ENCODE measurements at regions not wholly inside any gene's neighbourhood (a gene's known extent, or its start where the extent isn't known, plus 50 kb on each side); places are given as distances from the start of the nearest gene placed in this dataset.

DNA sequence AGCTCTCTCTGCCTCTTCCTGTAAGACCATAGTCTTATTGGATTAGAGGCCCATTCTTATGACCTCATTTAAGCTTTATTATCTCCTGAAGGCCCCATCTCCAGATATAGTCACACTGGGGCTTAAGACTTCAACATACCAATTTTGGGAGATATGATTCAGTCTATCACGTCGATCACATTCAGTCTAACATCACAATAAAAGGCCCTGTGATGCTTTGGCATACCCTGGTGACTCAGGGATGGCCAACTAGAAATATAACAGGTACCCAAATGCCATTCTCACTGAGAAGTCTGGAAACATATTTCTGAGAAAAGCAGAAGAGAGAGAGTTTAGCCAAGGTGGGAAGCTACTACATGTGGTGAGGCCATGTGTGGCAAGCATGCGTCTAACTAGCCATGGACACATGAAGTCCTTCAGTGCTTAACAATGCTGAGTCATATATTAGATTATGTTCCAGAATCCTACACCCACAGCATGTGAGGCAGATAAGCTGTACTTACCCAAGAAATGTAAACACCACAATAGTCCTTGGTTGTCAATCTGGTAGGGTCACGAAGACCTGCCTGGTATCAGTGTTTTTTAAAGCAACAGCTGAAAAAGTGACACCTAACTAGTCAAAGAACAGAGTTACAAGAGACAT, 485.1 kb downstream of the FOXO1 start:
- Histone ChIP-seq H3K4me3 (ENCODE audit: low read length in 3 of 3) (no peak overlapping the region), H3K36me3 (ENCODE audit: control insufficient read depth in 2 of 3, insufficient read depth in 3 of 3, low read length in 3 of 3) (no peaks in the 10 kb centered on the region), H3K27me3 (ENCODE audit: control insufficient read depth, insufficient read depth, low read length) (no peaks in the 10 kb centered on the region), H3K27ac (ENCODE audit: low read depth in 2 of 2, low read length in 2 of 2) (no peak overlapping the region), H3K9me3 (ENCODE audit: control insufficient read depth in 2 of 3, insufficient read depth in 1 of 3, low read length in 3 of 3) (no peaks in the 10 kb centered on the region), H3K9ac (ENCODE audit: low read length in 3 of 3) (no peak overlapping the region), H3K4me1 (ENCODE audit: control insufficient read depth in 2 of 3, insufficient read depth in 2 of 3, low read depth in 1 of 3, low read length in 3 of 3) (peaks cover 0 to 5% (median 2%) of the 10 kb centered on the region in 3 donors)
- DNase-seq (no peak), FAIRE-seq (no peak)
- intact Hi-C loops (cut with DNase I) = no loop called here
- TF ChIP-seq, protein P1, sequence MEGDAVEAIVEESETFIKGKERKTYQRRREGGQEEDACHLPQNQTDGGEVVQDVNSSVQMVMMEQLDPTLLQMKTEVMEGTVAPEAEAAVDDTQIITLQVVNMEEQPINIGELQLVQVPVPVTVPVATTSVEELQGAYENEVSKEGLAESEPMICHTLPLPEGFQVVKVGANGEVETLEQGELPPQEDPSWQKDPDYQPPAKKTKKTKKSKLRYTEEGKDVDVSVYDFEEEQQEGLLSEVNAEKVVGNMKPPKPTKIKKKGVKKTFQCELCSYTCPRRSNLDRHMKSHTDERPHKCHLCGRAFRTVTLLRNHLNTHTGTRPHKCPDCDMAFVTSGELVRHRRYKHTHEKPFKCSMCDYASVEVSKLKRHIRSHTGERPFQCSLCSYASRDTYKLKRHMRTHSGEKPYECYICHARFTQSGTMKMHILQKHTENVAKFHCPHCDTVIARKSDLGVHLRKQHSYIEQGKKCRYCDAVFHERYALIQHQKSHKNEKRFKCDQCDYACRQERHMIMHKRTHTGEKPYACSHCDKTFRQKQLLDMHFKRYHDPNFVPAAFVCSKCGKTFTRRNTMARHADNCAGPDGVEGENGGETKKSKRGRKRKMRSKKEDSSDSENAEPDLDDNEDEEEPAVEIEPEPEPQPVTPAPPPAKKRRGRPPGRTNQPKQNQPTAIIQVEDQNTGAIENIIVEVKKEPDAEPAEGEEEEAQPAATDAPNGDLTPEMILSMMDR (IDR thresholded peaks at IDR 0.05; ENCODE audit: borderline replicate concordance, extremely low read depth, insufficient read depth) = no peak

DNA sequence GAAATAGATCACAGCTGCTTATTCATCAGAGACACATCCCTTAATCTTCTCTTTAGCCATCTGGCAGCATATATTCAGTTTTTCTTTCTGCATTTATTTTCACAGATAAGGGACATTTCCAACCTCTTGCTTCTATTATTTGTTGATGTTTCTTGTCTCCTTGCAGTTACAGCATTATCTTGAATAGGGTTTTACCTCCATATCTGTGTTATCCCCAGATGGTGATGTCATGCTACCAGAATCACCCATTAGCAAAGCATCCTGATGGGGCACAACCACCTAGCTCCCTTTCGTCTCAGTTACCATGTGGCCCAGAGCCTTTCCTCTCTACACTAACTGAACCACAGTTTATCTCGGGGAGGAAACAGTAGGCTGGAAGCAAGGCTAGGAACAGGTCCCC, 483.9 kb downstream of the FOXO1 start:
- intact Hi-C loops (cut with DNase I) = no loop called here
- Histone ChIP-seq H3K36me3 (ENCODE audit: control insufficient read depth in 2 of 3, insufficient read depth in 3 of 3, low read length in 3 of 3) (no peaks in the 10 kb centered on the region), H3K4me1 (ENCODE audit: control insufficient read depth in 2 of 3, insufficient read depth in 2 of 3, low read depth in 1 of 3, low read length in 3 of 3) (peaks cover 0 to 5% (median 2%) of the 10 kb centered on the region in 3 donors), H3K9me3 (ENCODE audit: control insufficient read depth in 2 of 3, insufficient read depth in 1 of 3, low read length in 3 of 3) (no peaks in the 10 kb centered on the region), H3K27ac (ENCODE audit: low read depth in 2 of 2, low read length in 2 of 2) (no peak overlapping the region), H3K9ac (ENCODE audit: low read length in 3 of 3) (no peak overlapping the region), H3K4me3 (ENCODE audit: low read length in 3 of 3) (no peak overlapping the region), H3K27me3 (ENCODE audit: control insufficient read depth, insufficient read depth, low read length) (no peaks in the 10 kb centered on the region)
- DNase-seq (no peak), FAIRE-seq (no peak)
- TF ChIP-seq, protein P1 (IDR thresholded peaks at IDR 0.05; ENCODE audit: borderline replicate concordance, extremely low read depth, insufficient read depth) = no peak

DNA sequence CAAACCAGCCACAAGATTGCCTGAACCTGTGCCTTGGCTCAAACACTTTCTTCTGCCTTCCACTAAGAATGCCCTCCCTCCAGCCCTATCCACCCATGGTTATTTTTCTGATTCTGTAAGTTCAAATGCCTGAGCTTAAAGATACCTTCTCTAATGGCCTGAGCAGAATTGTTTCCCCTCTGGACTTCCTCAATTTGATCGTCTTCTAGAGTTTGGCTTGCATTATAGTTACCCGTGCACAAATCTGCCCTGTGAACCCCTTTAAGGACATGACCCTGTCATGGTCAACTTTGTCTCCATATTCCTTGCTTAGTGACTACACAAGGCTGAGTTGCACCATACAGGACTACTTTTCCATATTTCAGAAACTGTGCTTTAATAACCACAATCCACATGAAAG, 481.0 kb downstream of the FOXO1 start:
- no peak for FAIRE-seq
- Histone ChIP-seq H3K36me3 (ENCODE audit: control insufficient read depth in 2 of 3, insufficient read depth in 3 of 3, low read length in 3 of 3) (no peaks in the 10 kb centered on the region), H3K27me3 (ENCODE audit: control insufficient read depth, insufficient read depth, low read length) (no peaks in the 10 kb centered on the region), H3K9me3 (ENCODE audit: control insufficient read depth in 2 of 3, insufficient read depth in 1 of 3, low read length in 3 of 3) (no peaks in the 10 kb centered on the region), H3K4me3 (ENCODE audit: low read length in 3 of 3) (no peak overlapping the region), H3K4me1 (ENCODE audit: control insufficient read depth in 2 of 3, insufficient read depth in 2 of 3, low read depth in 1 of 3, low read length in 3 of 3) (no peaks in the 10 kb centered on the region), H3K9ac (ENCODE audit: low read length in 3 of 3) (no peak overlapping the region), H3K27ac (ENCODE audit: low read depth in 2 of 2, low read length in 2 of 2) (no peak overlapping the region)
- intact Hi-C loops (cut with DNase I) = no loop called here
- TF ChIP-seq, protein P1 (IDR thresholded peaks at IDR 0.05; ENCODE audit: borderline replicate concordance, extremely low read depth, insufficient read depth) = no peak
- DNase-seq = no peak

DNA sequence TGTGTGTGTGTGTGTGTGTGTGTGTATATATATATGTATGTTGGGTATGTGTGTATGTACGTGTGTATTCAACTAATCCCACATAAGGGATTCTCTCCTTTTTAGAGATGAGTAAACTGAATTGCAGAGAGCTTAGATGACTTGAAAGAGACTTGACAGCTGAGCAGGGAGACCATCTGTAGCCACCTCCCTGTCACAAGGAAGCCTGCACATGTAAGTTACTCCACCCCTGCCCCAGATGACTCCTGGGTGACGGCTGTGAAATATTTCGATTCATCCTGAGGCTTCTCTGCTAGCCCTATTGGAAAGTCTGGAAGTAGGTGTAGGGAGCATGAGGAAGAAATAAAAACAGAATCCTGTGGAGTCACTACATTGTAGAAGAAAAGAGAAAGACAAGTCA, 480.4 kb downstream of the FOXO1 start:
- DNase-seq = no peak
- TF ChIP-seq, protein P1 (IDR thresholded peaks at IDR 0.05; ENCODE audit: borderline replicate concordance, extremely low read depth, insufficient read depth) = no peak

More for the DNA sequence above, 480.4 kb downstream of the FOXO1 start:
- H3K27ac ChIP-seq (ENCODE audit: low read depth in 2 of 2, low read length in 2 of 2) = no peak overlapping the region
- H3K9me3 ChIP-seq (ENCODE audit: control insufficient read depth in 2 of 3, insufficient read depth in 1 of 3, low read length in 3 of 3) = no peaks in the 10 kb centered on the region
- H3K9ac ChIP-seq (ENCODE audit: low read length in 3 of 3) = no peak overlapping the region
- H3K4me3 ChIP-seq (ENCODE audit: low read length in 3 of 3) = no peak overlapping the region
- peaks cover 0 to 5% (median 0%) of the 10 kb centered on the region in 3 donors for H3K4me1 ChIP-seq (ENCODE audit: control insufficient read depth in 2 of 3, insufficient read depth in 2 of 3, low read depth in 1 of 3, low read length in 3 of 3)
- intact Hi-C loops (cut with DNase I) = no loop called here
- no peaks in the 10 kb centered on the region for H3K27me3 ChIP-seq (ENCODE audit: control insufficient read depth, insufficient read depth, low read length)
- H3K36me3 ChIP-seq (ENCODE audit: control insufficient read depth in 2 of 3, insufficient read depth in 3 of 3, low read length in 3 of 3) = no peaks in the 10 kb centered on the region
- FAIRE-seq = no peak
